ENCODE measurements at regions not wholly inside any gene's neighbourhood (a gene's known extent, or its start where the extent isn't known, plus 50 kb on each side); places are given as distances from the start of the nearest gene placed in this dataset.
"Not testable (repeated sequence)": the region's sequence is repeated elsewhere in the genome, so short reads cannot be mapped to it uniquely, and the experiment has no call there.

- DNase-seq: no peak
Measured at GRCh38 chr2:180927030-180927686, 53.2 kb upstream of the UBE2E3 start.

GRCh38 chr2:180925700-180926099 lies 54.7 kb upstream of the UBE2E3 start:
- no peak for DNase-seq

- DNase-seq: no peak
Measured at GRCh38 chr2:180924063-180924462, 56.3 kb upstream of the UBE2E3 start.

- no peak for DNase-seq
Measured at GRCh38 chr2:180910831-180911665, 69.4 kb upstream of the UBE2E3 start.

- peak; percentile 95 for DNase-seq
Measured at GRCh38 chr2:180907731-180908130, 72.7 kb upstream of the UBE2E3 start.

- no peak for DNase-seq
Measured at GRCh38 chr2:180905461-180905860, 74.9 kb upstream of the UBE2E3 start.

- DNase-seq: no peak
Measured at GRCh38 chr2:180905002-180905401, 75.4 kb upstream of the UBE2E3 start.

GRCh38 chr2:180901331-180901730 lies 79.1 kb upstream of the UBE2E3 start:
- no peak for DNase-seq

- DNase-seq: no peak
Measured at GRCh38 chr2:180893752-180894151, 86.7 kb upstream of the UBE2E3 start.

GRCh38 chr2:180892091-180892490 lies 88.3 kb upstream of the UBE2E3 start:
- DNase-seq: no peak

GRCh38 chr2:180891360-180891759 lies 89.0 kb upstream of the UBE2E3 start:
- DNase-seq: no peak

GRCh38 chr2:180890781-180891180 lies 89.6 kb upstream of the UBE2E3 start:
- peak; percentile 46 for DNase-seq

- no peak for DNase-seq
Measured at GRCh38 chr2:180882959-180883358, 97.4 kb upstream of the UBE2E3 start.

- peak; percentile 3 for DNase-seq
Measured at GRCh38 chr2:180876506-180876905, 103.9 kb upstream of the UBE2E3 start.

GRCh38 chr2:180873219-180873618 lies 107.2 kb upstream of the UBE2E3 start:
- DNase-seq: no peak

- not testable (repeated sequence) for DNase-seq
Measured at GRCh38 chr2:180872781-180873180, 107.6 kb upstream of the UBE2E3 start.

GRCh38 chr2:180872255-180872654 lies 108.2 kb upstream of the UBE2E3 start:
- peak; percentile 67 for DNase-seq

- no peak for DNase-seq
Measured at GRCh38 chr2:180871649-180872048, 108.8 kb upstream of the UBE2E3 start.

GRCh38 chr2:180849851-180850250 lies 130.6 kb upstream of the UBE2E3 start:
- no peak for DNase-seq

- DNase-seq: no peak
Measured at GRCh38 chr2:180848393-180848792, 132.0 kb upstream of the UBE2E3 start.

- no peak for DNase-seq
Measured at GRCh38 chr2:180846756-180847472, 133.5 kb upstream of the UBE2E3 start.

GRCh38 chr2:180842461-180842860 lies 137.9 kb upstream of the UBE2E3 start:
- DNase-seq: no peak

GRCh38 chr2:180840641-180841040 lies 139.8 kb upstream of the UBE2E3 start:
- DNase-seq: no peak

GRCh38 chr2:180829836-180830235 lies 150.6 kb upstream of the UBE2E3 start:
- peak; percentile 5 for DNase-seq
